GM19043 (cell line): ENCODE measurements at regions not wholly inside any gene's neighbourhood (a gene's known extent, or its start where the extent isn't known, plus 50 kb on each side); places are given as distances from the start of the nearest gene placed in this dataset.

ENCODE experiments used
- ATAC-seq: cut with Tn5 transposase; IDR thresholded peaks from one replicate; pipeline ENCODE4 v1.9.1; 2021; ENCODE audit warnings: low read depth; ENCODE audit not compliant: unreplicated experiment

DNA sequence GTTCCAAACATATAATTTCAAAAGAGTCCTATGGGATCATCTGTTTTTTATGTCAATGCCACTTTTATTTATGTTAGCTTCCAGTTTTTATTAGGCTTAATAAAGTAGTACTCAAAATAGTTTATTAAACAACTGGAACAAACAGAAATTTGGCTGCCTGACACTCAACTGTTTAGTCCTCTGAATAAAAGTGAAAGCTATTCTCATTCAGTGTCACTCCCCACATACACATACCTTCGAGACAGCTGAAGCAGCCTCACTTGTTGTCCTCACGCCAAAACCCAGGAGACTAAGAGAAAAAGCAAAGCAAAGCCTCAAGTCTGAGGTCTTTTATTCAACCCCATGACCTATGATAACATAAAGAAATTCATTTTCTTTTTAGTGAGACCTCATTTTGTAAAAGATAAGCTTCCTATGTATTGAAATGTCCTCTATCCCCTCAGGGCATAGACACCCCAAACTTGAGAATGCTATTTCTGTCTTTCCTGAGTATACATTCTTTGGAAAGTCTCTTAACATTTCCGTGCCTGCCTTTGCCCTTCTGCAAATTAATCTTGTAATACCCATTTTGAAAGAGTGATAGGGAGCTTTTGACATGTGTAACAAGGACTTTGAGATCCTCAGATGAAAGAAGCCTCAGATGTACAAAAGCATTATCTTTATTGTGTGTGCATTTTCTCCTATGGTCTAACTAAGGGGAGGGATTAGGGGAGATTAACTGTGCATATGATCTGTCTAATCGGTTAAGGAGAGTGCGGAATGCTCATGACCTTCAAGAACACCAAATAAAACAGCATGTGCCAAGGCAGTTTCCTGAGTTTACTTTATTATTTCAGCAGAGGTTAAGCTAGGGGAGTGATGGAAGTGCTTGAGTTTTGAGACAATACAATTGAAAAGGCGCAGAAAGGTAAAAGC lies 1523.7 kb upstream of the PIK3C3 start:
- no peak for ATAC-seq

DNA sequence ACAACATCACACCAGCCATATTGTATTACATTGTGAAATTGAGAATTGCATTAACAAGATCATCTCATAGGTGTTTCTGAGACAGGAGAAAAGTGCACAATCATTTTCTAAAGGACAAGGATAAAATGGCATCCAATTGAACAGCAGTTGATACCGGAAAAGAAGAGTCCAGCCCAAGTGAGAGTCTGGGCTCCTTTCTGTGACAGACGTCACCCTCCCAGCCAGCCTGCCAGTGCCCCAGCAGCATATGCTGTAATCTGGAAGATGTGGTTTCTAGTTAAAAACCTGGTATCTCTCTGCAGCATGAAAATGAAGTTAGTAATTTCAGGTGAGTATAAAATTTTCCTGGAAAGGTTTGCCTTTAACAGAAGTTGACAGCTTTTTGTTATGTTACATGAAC lies 1531.7 kb upstream of the PIK3C3 start:
- no peak for ATAC-seq

DNA sequence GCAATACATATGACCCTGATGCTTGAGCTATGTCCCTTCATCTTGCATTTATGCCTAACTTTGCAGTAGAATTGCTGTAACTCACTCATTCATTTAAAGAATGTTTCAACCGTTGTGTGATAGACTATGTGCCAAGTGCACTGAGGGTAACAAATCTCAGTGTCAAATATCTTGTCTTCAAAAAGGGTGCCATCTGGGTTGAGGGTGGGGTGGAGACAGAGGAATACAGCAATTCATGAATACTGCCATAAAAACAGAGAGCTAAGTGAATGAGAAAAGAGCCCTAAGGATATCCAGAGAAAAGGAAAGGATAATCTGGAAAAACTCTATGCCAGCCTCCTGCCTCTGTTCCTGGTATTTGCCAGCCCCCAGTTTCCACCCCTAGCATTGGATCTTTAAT lies 1534.4 kb upstream of the PIK3C3 start:
- no peak for ATAC-seq

DNA sequence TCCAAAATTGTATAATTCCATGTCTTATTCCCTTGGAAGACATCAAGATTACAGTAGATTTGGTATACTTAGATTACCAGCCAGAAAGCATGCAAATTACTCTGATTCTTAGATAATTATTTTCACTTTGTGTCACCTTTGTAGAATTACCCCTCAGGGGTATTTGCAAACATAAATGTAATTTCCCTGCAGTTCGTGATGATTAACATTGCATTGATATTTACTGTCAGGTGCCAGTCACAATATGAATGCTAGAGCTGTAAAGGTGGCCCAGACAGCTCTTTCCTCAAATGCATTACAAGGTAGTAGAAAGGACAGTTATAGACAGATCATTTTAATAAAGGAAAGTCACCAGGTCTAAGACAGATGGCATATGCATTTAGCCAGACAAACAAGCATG lies 1537.5 kb upstream of the PIK3C3 start:
- ATAC-seq: no peak

DNA sequence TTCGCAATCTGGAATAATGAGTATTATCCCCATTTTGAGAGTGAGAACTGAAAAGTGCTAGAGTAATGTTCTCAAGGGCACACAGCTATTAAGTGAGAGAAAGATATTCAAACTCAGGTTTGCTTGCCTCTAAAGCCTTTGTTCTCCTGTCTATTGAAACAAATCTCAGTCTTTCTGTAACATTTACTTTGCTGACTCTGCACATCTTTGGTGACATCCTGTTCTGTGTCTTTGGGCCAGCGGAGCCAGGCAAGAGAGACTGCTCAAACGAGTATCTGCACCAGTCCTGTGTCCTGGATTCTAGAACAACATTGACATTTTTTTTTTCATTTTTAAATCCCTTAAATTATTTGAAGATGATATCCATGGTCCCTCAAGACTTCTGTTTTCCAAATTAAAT lies 1539.2 kb upstream of the PIK3C3 start:
- ATAC-seq: no peak

DNA sequence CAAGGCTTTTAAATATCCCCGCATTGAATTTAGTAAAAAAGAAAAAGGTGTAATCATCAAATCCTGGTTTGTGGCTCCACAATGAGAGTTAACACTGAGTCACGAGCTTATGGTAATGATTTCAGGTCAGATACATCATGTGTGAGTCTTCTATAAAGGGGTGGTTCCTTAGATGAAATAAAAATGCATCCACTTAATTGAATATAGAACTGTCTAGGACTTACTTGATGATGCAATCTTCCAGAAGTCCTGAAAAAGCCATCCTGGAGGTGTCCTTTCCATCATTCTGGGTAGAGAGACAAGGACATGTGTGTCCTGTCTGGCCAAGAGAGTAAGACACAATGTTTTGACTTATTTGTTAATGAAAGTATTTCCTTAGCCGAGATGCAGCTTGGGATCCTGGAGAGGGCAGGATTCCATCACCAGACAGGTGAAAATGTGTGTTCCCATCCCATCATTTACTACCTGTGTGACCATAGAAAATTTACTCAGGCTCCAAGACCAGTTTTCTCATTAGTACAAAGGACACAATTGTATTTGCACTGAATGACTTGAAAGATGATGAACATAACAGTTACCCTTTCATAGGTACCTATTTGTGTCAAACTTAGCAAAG lies 1539.8 kb upstream of the PIK3C3 start:
- no peak for ATAC-seq

DNA sequence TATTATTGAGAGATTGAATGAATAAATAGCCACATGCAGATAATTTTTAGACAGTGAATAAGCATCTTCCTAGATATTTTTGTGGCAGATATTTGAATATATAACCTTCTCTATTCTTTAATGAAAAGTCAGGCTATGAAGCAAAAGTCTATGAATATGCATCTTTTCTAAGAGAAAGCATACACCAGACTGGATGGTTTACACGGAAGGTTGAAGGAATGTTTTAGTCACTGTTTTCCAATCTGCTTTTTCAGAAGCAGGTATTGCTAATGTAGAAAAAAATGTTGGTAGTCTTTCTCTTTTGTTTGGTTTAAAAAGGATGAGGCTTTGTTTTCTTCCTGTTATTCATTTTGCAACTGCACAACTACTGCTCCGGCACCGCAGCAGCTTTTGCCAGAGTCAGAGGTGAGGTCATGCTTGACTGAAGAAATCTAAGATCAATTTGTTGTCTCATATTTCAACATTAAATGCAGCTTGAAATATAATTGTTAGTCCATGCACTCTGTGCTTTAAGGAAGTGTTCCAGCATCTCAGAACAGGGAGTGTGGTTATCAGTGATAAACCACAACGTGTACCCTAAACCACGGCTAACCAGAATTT lies 1540.8 kb upstream of the PIK3C3 start:
- no peak for ATAC-seq

DNA sequence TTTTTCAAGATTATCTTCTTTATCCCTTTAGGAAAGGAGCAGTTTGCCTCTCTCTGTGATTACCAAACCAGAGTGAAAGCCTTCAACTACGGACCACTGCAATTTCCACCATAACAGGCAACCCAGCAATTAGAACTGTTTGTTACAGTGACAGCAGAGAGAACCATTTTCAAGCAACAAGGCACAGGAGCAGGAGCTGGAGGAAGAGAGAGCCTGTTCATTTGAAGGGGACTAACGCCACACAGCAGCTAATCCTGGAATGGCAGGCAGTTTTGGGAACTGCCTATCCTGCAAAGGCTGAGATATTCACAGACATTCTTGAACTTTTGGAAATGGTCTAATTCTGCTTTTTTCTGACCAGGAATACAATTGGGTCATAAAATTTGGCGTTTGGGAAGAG lies 1541.9 kb upstream of the PIK3C3 start:
- ATAC-seq: no peak

DNA sequence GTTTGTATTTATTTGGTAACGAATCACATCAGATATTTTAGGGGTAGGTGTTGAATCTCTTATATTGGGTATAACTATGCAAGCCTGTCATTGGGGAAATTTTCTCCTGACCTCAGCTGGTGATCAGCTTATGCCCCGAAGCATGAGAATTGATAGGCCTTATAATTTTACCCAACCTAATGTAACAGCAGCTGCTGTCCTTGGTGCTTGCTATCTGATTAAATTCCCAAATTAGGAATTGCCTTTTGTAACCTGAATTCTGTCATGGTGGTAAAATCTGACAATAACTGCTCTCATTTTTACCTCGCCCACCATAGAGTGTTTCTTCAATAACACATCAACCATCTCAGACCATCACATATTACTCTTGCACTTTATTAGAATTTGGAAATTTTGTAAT lies 1542.6 kb upstream of the PIK3C3 start:
- no peak for ATAC-seq

DNA sequence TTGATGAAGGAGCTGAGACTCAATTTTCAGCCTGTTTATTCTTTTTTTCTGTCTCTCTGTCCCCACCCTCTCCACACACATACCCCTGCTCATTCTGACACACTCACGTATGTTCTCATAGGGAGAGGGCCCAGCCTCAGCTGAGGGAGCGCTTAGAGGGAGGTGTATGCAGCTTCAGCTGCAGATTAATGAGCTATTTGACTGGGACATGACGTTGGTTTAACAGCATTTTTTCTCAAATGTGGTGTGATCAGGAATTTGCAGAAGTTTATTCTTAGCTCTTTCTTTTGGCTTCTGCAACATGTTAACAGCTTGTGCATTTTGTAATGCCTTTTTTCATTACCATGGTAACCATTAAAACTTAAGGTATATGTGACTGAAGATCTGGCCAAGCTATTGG lies 1547.1 kb upstream of the PIK3C3 start:
- no peak for ATAC-seq

DNA sequence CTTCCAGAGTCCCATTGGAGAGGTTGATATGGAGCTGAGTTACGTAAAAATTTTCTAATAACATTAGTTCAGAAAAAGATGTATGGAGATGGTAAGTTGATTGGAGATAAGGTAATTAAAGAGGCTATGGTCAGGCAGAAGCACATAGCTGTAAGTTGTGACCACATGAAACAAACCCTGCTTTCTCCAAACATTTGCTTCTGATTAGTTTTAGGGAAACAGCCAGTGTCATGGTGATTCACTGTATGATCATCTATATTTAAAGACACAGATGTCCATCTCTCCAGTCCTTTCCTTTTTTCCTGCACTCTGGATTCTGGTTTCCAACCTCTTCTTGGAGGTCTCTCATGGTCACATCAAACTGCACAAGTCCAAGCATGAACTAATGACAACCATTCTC lies 1550.8 kb upstream of the PIK3C3 start:
- no peak for ATAC-seq

DNA sequence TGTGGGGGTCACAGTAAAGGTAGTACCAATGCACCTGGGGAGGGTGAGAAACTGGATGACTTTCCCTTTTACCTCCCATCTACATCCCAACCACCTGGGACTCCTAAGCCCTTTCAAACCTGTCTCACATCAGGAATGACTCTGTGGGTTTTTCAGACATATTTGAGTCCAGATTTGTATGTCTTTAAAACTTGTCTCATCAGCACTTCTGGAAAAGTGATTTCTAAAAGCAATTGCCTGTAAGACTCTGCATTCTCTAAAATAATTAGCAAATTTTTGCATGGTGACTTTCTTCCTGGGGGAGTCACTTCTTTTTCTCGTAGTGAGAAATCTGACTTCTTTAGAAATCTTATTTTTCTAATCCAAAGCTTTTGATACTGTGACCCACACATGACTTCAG lies 1553.0 kb upstream of the PIK3C3 start:
- no peak for ATAC-seq

DNA sequence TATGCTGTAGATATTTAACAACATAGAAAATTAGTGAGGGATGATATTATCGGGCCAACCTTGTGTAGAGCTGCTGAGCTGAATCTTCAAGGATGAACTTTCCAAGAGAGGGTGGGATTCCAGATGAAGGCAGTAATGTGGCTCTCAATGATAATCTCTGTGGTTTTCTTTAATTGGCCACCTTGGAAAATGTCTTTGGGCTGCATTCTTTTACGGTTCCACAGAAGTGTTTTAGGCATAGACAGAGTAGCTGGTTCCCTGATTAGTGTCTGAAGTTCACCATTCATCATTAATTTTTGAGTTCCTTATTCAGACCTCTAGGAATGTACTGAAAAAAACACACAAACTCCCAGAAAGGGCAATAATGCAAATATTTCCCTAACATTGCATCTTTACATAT lies 1566.9 kb upstream of the PIK3C3 start:
- ATAC-seq: no peak

DNA sequence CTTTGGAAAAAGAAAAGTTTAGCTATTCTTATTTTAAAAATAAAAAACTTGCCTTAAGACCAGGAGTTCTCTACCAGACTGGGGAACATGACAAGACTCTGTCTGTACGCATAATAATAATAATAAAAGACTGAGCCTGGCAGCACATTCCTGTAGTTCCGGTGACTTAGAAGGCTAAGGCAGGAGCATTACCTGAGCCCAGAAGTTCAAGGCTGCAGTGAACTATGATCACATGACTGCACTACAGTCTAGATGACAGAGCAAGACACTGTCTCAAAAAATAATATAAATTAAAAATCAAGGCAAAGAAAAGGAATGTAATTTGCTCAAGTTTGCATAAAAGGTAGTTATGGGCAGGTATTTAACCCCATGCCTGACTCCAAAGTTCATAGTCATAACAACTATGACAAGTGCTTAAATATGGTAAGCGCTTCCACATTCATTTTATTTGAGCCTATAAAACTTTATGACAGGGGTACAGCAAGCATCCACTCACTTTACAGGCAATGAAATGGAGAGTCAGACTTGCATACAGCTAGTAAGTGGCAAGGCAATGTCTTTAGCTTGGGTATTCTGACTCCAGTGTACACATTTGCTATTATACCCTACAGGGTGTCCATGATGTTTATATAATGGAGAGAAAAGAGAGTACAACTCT lies 1567.8 kb upstream of the PIK3C3 start:
- no peak for ATAC-seq

DNA sequence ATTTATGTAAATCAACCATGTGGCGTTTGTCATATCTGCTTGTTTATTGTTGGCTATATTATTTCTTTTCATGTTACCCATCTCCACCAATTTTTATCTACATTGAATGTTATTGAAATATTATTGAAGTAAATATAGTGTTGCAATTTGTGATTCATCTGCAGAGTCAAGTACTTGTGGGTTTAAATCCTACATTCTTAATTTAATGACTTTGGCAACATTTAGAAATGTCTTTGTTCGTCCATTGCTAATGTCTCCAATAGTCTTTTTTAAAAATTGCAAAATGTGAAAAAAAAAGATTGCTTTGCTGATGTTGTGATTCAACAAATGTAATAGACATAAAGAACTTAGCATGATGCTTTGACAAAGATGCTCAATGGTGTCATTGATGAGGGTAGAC lies 1572.8 kb upstream of the PIK3C3 start:
- ATAC-seq: no peak

DNA sequence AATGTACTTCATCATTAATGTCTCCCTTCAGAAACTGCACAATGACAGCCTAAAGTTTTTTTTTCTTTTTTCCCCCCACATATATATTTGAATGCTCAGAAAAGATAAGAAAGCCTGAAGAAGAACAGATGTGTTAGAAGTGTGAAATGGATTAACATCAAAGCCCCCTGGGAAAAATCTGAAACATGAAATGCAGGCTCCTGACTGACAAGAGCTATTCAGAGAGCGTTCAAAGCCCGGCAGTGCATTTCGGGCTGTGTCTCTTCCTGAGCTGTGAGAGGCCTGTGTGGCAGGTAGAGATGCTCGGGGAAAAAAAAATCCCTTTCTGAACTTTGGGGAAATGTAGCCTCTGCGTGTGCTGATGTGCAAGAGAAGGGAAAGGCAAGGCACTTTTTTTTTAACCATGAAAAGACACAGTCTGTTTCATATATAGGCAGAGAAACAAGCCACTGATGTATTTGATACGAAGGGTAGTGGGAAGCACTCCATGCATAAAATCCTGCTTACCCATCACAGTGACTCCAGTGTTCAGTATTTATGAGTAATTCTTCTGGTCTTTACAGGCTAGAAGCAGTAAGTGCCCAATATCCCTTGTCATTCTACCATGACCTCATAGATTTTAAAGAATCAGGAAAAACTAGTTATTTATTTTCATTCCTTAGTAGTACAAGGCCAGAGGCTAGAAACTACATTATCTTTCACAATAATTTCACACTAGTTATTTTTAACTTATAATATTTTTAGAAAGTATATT lies 1574.2 kb upstream of the PIK3C3 start:
- no peak for ATAC-seq

DNA sequence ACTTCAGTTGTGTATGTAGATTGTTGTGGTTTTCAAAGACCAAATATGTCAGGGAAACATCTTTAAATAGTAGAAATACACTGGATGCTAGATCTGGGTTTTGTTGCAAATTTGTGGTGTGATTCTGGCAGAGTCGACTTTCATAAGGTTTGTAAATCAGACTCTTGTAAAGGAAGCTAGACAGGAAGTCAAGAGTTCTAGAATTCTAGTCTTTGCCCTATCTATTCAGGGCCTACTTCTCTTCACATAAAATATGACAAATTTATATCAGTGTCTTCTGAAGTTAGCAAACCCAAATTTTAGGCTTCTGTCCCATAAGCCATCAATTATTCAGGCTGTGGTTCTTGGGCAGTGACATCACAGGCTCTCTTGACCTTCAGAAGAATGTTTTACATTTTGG lies 1579.2 kb upstream of the PIK3C3 start:
- ATAC-seq: no peak

DNA sequence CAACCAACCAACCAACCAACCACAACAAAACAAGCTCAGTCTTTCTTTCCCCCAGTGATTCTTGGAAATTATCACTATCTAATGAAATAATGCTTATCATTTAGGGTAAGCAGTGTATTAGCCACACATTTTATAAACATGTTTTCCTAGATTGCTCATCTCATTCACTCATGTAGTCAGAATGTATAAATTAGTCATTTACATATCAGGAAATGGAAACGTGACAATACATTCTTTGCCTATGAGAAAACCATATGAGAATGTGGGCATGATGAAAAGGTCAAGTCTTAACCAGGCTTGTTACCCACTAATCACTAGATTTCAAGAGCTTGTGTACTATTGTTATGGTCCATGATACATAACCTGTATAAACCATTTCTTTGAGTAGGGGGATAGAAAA lies 1583.4 kb upstream of the PIK3C3 start:
- ATAC-seq: no peak

DNA sequence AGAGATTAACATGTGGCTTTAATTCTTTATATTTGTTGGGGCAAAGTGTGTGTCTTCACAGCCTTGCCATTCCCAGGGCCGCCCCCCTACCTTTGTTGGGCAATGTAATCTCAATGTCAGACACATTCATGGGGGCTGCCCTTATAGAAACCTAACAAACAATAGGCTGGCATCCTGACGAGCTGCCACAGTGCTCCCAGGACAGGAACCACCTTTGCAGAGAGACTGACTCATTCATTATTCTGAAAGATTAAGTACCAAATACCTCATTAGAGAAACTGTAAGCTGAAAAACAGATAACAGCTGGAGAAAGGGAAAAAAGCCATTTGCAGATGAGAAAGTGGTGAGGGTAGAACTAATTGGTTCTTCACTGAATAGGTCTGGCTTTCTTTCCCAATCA lies 1587.5 kb upstream of the PIK3C3 start:
- no peak for ATAC-seq

DNA sequence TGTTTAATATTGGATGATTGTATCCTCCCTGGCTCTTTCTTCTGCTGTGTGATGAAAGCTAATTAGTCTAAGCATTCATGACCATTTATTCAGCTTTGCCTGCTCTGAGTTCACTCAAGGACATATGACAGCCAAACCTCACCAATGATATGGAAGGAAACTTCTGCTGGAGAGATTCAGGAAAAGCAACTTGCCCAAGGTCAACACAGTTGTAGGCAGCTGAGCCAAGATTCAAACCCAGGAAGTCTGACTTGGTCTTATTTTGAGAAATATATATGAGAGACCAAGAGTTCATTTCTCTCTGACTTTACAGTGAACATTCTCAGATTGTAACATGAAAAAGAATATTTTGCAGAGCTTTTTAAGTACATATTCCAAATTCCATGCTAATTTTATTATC lies 1588.5 kb upstream of the PIK3C3 start:
- no peak for ATAC-seq

DNA sequence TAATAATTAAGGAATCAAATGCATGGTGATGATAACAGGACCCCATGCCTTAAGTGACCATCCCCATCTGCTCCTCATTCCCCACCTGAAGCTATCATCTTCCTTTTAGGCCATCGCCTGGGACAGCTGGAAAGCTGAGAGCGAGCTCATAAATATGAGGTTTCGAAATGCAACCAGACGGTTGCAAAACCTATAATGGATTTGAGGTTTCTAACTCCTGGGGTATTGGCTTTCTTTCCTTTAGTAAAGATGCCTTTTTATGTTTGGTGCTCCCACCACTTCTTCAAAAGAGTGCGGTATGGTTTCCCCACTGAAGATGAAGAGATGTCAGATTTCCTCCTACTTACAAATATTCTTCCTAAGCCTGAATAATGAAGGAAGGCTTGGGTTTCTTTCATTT lies 1589.5 kb upstream of the PIK3C3 start:
- no peak for ATAC-seq
